ENCODE measurements at regions not wholly inside any gene's neighbourhood (a gene's known extent, or its start where the extent isn't known, plus 50 kb on each side); places are given as distances from the start of the nearest gene placed in this dataset.

DNA sequence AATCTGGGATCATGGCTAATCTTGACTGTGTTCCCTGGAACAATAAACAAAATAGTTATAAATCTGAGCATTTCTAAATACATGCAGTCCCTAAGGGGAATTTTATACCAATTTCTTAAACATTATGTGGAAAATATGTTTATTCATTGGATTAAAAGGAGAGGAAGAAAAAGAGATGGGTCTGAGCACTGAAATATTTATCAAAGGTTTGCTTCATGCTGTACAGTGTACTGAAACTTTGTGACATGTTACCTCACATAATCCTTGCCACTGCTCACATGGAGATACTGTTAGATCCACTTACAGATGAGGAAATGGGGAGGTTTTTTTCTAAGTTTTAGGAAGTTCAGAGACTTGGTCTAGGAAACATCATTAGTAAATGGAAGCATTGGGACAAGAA lies 443.6 kb downstream of the SPRY1 start:
- H3K9me3 Mint-ChIP-seq = no peaks in the 10 kb centered on the region
- no peak overlapping the region for H3K27ac Mint-ChIP-seq
- H3K27me3 Mint-ChIP-seq = peaks cover 2% of the 10 kb centered on the region
- peaks cover 1% of the 10 kb centered on the region for H3K36me3 Mint-ChIP-seq
- no peak overlapping the region for H3K4me3 Mint-ChIP-seq
- H3K4me1 Mint-ChIP-seq = peaks cover 0 to under 1% (median 0%) of the 10 kb centered on the region in 3 donors

- Mint-ChIP-seq H3K27ac (no peak overlapping the region), H3K27me3 (peaks cover 2% of the 10 kb centered on the region), H3K4me1 (peaks cover 0 to 1% (median 0%) of the 10 kb centered on the region in 3 donors), H3K36me3 (peaks cover 1% of the 10 kb centered on the region), H3K4me3 (no peak overlapping the region), H3K9me3 (no peaks in the 10 kb centered on the region)
Observed at GRCh38 chr4:123841447-123842121, 445.0 kb downstream of the SPRY1 start.

- H3K36me3 Mint-ChIP-seq = peaks cover 1% of the 10 kb centered on the region
- H3K27me3 Mint-ChIP-seq = peaks cover 2% of the 10 kb centered on the region
- H3K27ac Mint-ChIP-seq = no peak overlapping the region
- H3K4me1 Mint-ChIP-seq = peaks cover 0 to 1% (median 0%) of the 10 kb centered on the region in 3 donors
- no peak overlapping the region for H3K4me3 Mint-ChIP-seq
- no peaks in the 10 kb centered on the region for H3K9me3 Mint-ChIP-seq
Observed at GRCh38 chr4:123843137-123843536, 446.5 kb downstream of the SPRY1 start.

DNA sequence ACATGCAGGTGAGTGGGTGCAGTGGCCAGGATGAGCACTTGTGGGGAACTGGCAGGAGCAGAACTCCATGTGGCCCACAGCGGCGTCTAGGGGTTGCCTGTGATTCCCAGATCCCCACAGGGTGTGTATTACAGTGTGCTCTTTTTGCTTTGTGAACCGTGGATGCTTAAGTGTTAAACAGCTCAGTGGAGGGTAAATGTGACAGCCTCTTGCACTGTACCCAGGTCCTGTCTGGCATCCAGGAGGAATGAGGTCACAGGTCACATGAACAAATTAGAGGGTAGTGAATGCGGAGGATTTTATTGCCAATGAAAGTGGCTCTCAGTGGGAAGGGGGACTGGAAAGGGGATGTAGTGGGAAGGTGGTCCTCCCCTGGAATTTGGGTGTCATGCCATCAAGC lies 447.8 kb downstream of the SPRY1 start:
- Mint-ChIP-seq H3K4me3 (no peak overlapping the region), H3K27ac (no peak overlapping the region), H3K27me3 (peaks cover 2% of the 10 kb centered on the region), H3K36me3 (peaks cover 1% of the 10 kb centered on the region), H3K9me3 (no peaks in the 10 kb centered on the region), H3K4me1 (peaks cover 0 to 1% (median 0%) of the 10 kb centered on the region in 3 donors)

DNA sequence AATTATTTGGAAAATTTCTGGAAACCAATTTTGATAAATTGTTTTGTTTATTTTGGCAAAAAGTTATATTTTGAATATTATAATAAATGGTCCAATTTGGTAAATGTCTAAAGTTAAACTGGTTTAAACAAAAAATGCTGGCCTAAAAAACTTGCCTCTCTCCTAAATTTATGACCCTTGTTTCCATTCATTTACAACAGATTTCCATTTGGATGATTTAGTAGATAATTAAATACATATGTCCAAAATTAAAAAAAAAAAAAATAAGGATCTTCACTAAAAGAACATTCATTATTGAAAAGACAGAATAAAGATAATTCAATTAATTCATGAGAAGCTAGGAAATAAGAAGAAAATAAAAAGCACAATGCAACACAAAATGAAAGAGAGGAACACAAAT lies 449.5 kb downstream of the SPRY1 start:
- Mint-ChIP-seq H3K4me3 (no peak overlapping the region), H3K27me3 (peaks cover 2% of the 10 kb centered on the region), H3K9me3 (no peaks in the 10 kb centered on the region), H3K27ac (no peak overlapping the region), H3K4me1 (peaks cover 0 to 1% (median 0%) of the 10 kb centered on the region in 3 donors), H3K36me3 (peaks cover 1% of the 10 kb centered on the region)

DNA sequence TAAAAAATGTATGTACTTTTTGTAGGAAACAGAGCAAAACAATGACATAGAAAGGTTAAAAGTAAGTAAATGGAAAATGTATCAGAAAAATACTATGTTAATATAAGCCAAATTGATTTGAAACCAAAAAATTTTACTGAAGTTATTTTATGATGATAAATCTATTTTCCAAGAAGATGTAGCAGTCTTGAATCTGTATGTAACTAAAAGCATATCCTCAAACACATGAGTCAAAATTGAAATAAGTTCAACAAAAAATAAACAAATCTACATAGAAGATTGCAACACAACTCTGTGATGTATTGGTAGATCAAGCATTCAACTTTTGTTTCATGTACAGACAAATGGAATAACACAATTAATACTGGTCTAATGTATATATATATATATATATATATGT lies 450.0 kb downstream of the SPRY1 start:
- Mint-ChIP-seq H3K27ac (no peak overlapping the region), H3K4me3 (no peak overlapping the region), H3K9me3 (no peaks in the 10 kb centered on the region), H3K4me1 (peaks cover 0 to 1% (median 0%) of the 10 kb centered on the region in 3 donors), H3K36me3 (peaks cover 1% of the 10 kb centered on the region), H3K27me3 (peaks cover 2% of the 10 kb centered on the region)

- Mint-ChIP-seq H3K9me3 (no peaks in the 10 kb centered on the region), H3K27me3 (no peaks in the 10 kb centered on the region), H3K36me3 (peaks cover 1% of the 10 kb centered on the region), H3K4me1 (peaks cover 0 to 1% (median 0%) of the 10 kb centered on the region in 3 donors), H3K27ac (no peak overlapping the region), H3K4me3 (no peak overlapping the region)
Observed at GRCh38 chr4:123848606-123849005, 452.0 kb downstream of the SPRY1 start.

- peaks cover 0 to 1% (median 0%) of the 10 kb centered on the region in 3 donors for H3K4me1 Mint-ChIP-seq
- peaks cover 1% of the 10 kb centered on the region for H3K36me3 Mint-ChIP-seq
- no peak overlapping the region for H3K27ac Mint-ChIP-seq
- H3K9me3 Mint-ChIP-seq = no peaks in the 10 kb centered on the region
- H3K4me3 Mint-ChIP-seq = no peak overlapping the region
- no peaks in the 10 kb centered on the region for H3K27me3 Mint-ChIP-seq
Observed at GRCh38 chr4:123849495-123849894, 452.9 kb downstream of the SPRY1 start.

DNA sequence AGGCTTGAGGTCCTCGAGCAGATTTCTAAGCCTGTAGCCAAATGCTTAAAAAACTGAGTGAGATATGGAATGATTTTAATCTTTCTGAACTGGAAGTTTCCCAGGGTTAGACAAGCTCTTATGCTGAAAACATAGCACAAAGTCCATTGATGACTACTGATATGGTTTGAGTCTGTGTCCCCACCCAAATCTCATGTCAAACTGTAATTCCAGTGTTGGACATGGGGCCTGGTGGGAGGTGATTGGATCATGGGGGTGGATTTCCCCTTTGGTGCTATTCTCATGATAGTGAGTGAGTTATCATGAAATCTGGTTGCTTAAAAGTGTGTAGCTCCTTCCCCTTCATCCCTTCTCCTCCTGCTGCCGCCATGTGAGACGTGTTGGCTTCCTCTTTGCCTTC lies 454.9 kb downstream of the SPRY1 start:
- no peaks in the 10 kb centered on the region for H3K36me3 Mint-ChIP-seq
- H3K9me3 Mint-ChIP-seq = no peaks in the 10 kb centered on the region
- H3K27ac Mint-ChIP-seq = no peak overlapping the region
- H3K27me3 Mint-ChIP-seq = no peaks in the 10 kb centered on the region
- no peaks in the 10 kb centered on the region for H3K4me1 Mint-ChIP-seq
- H3K4me3 Mint-ChIP-seq = no peak overlapping the region

- H3K27ac Mint-ChIP-seq = no peak overlapping the region
- no peaks in the 10 kb centered on the region for H3K9me3 Mint-ChIP-seq
- no peaks in the 10 kb centered on the region for H3K27me3 Mint-ChIP-seq
- no peaks in the 10 kb centered on the region for H3K36me3 Mint-ChIP-seq
- no peaks in the 10 kb centered on the region for H3K4me1 Mint-ChIP-seq
- H3K4me3 Mint-ChIP-seq = no peak overlapping the region
Observed at GRCh38 chr4:123853651-123854050, 457.1 kb downstream of the SPRY1 start.

GRCh38 chr4:123856689-123857545 lies 460.3 kb downstream of the SPRY1 start:
- Mint-ChIP-seq H3K27me3 (no peaks in the 10 kb centered on the region), H3K9me3 (no peaks in the 10 kb centered on the region), H3K36me3 (no peaks in the 10 kb centered on the region), H3K27ac (no peak overlapping the region), H3K4me3 (no peak overlapping the region), H3K4me1 (no peaks in the 10 kb centered on the region)

GRCh38 chr4:123858465-123858864 lies 461.9 kb downstream of the SPRY1 start:
- H3K4me3 Mint-ChIP-seq = no peak overlapping the region
- no peaks in the 10 kb centered on the region for H3K4me1 Mint-ChIP-seq
- no peaks in the 10 kb centered on the region for H3K9me3 Mint-ChIP-seq
- H3K36me3 Mint-ChIP-seq = no peaks in the 10 kb centered on the region
- no peak overlapping the region for H3K27ac Mint-ChIP-seq
- H3K27me3 Mint-ChIP-seq = no peaks in the 10 kb centered on the region

GRCh38 chr4:123862812-123863211 lies 466.2 kb downstream of the SPRY1 start:
- H3K36me3 Mint-ChIP-seq = no peaks in the 10 kb centered on the region
- H3K4me3 Mint-ChIP-seq = no peak overlapping the region
- no peaks in the 10 kb centered on the region for H3K9me3 Mint-ChIP-seq
- no peaks in the 10 kb centered on the region for H3K27me3 Mint-ChIP-seq
- no peaks in the 10 kb centered on the region for H3K4me1 Mint-ChIP-seq
- no peak overlapping the region for H3K27ac Mint-ChIP-seq

DNA sequence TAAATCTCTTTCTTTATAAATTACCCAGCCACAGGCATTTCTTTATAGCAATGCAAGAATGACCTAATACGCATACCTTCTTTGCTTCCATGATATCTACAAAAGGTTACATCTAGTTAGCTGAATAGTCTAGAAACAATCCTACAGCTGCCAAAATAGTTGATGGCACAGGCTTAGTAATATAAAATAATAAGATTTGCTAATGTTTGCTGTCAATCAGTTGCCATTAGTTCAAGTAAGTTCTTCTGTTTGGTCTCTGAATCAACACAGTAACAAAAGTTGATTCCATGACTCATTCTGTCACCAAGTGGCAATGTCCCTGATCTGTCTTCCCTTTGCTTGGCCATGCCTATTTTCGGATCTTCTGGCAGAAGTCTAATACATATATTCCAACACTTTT lies 470.2 kb downstream of the SPRY1 start:
- H3K36me3 Mint-ChIP-seq = no peaks in the 10 kb centered on the region
- no peaks in the 10 kb centered on the region for H3K27me3 Mint-ChIP-seq
- H3K27ac Mint-ChIP-seq = no peak overlapping the region
- no peak overlapping the region for H3K4me3 Mint-ChIP-seq
- no peaks in the 10 kb centered on the region for H3K4me1 Mint-ChIP-seq
- no peaks in the 10 kb centered on the region for H3K9me3 Mint-ChIP-seq

DNA sequence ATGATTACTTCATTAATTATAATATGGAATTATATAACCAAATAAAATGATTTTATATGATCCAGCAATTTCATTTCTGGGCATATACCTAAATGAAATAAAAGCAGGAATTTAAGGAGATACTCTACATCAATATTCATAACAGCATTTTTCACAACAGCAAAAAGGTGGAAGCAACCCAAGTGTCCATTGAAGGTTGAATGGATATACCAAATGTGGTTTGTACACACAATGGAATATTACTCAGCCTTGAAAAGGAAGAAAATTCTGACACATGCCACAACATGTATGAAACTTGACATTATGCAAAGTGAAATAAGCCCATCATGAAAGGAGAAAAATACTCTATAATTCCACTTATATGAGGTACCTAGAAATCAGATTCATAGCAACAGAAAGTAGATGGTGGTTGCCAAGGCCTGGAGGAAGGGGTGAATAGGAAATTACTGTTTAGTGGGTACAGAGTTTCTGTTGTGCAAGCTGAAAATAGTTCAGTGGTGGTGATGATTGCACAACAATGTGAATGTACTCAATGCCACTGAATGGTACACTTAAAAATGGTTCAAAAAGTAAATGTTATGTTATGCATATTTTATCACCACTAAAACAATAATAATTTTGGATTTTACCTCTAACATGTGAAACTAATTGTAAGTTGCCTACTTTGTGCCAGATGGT lies 471.5 kb downstream of the SPRY1 start:
- no peak overlapping the region for H3K4me3 Mint-ChIP-seq
- H3K27me3 Mint-ChIP-seq = no peaks in the 10 kb centered on the region
- H3K27ac Mint-ChIP-seq = no peak overlapping the region
- H3K36me3 Mint-ChIP-seq = no peaks in the 10 kb centered on the region
- H3K4me1 Mint-ChIP-seq = no peaks in the 10 kb centered on the region
- no peaks in the 10 kb centered on the region for H3K9me3 Mint-ChIP-seq

All from IgD-negative memory B cell (primary cell).